ENCODE measurements at regions not wholly inside any gene's neighbourhood (a gene's known extent, or its start where the extent isn't known, plus 50 kb on each side); places are given as distances from the start of the nearest gene placed in this dataset.

DNA sequence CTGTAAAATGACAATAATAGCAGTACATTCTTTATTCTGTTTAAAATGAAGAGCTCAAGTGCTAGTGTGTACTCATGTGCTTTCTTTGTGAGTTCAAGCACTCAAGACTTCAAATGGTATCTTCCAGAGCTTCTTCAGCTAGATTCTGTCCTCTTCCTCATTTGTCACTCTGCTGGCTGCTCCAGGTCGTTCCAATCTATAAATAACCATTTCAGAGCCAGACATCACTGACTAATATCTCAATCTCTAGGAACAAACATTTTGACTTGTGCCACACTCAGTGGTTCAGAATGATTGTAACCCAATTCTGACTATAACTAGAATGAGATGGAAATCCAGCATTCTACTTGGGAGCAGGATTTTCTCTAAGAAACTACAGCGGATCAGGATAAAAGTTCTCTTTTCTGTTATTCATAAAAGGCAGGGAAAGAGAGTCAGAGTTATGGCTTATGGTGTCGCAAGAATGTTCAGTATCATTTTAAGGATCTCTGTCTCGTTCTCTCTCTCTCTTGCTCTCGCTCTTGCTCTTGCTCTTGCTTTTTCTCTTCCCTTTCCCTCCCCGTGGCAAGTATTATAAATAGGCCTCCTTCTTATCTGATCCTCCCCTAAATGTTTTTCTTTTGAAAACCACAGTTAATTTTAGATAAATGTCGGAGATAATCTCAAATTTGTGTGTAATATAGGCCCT is 116.3 kb upstream of the MAF start:
- Mint-ChIP-seq H3K36me3 (no peaks in the 10 kb centered on the region), H3K9me3 (no peaks in the 10 kb centered on the region), H3K4me3 (no peak overlapping the region), H3K27ac (no peak overlapping the region), H3K27me3 (no peaks in the 10 kb centered on the region), H3K4me1 (no peaks in the 10 kb centered on the region)
- DNase-seq (ENCODE audit: low spot score in 2 of 2) (no peak), ATAC-seq (ENCODE audit: low read depth) (no peak)

DNA sequence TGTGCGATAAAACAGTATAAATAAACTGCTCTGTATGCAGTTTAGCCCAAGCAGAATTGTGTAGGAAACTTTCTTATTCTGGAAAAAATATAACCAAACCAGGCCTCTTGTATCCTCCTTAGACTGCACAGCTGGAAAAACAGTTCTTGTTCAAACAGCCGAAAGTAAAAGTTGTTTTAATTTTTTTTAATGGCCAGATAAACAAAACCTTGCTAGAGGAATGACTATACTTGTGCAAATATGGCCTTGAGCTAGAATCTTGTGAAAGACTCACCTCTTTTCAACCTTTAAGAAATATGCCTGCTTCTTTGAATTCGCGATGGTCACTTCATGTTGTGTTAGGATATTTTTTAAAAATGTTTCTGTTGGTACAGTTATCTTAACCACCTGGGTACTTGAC is 114.5 kb upstream of the MAF start:
- ATAC-seq (ENCODE audit: low read depth) (no peak), DNase-seq (ENCODE audit: low spot score in 2 of 2) (no peak)
- no peaks in the 10 kb centered on the region for H3K9me3 Mint-ChIP-seq
- H3K27ac Mint-ChIP-seq = no peak overlapping the region
- H3K36me3 Mint-ChIP-seq = no peaks in the 10 kb centered on the region
- H3K4me1 Mint-ChIP-seq = no peaks in the 10 kb centered on the region
- no peak overlapping the region for H3K4me3 Mint-ChIP-seq
- H3K27me3 Mint-ChIP-seq = no peaks in the 10 kb centered on the region

DNA sequence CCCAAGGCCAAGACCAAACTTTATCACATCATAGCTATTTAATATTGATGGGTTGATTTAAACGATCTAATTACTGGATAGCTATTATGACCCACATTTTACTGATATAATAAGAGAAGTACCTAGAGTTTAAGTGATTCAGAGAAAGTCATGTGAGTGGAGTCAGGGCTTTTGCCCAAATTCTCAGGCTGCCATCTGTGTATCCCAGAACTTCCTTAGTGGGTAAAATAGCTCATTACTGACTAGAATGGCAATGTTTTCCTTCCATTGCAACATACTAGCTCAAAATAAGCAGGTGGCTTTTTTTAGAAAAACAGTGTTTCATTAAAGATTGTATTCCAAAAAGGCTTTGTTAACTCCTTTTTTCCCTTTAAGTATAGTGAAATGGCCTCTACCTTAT is 113.9 kb upstream of the MAF start:
- no peaks in the 10 kb centered on the region for H3K4me1 Mint-ChIP-seq
- ATAC-seq (ENCODE audit: low read depth) (no peak), DNase-seq (ENCODE audit: low spot score in 2 of 2) (no peak)
- no peaks in the 10 kb centered on the region for H3K9me3 Mint-ChIP-seq
- H3K27me3 Mint-ChIP-seq = no peaks in the 10 kb centered on the region
- no peak overlapping the region for H3K27ac Mint-ChIP-seq
- no peaks in the 10 kb centered on the region for H3K36me3 Mint-ChIP-seq
- H3K4me3 Mint-ChIP-seq = no peak overlapping the region

DNA sequence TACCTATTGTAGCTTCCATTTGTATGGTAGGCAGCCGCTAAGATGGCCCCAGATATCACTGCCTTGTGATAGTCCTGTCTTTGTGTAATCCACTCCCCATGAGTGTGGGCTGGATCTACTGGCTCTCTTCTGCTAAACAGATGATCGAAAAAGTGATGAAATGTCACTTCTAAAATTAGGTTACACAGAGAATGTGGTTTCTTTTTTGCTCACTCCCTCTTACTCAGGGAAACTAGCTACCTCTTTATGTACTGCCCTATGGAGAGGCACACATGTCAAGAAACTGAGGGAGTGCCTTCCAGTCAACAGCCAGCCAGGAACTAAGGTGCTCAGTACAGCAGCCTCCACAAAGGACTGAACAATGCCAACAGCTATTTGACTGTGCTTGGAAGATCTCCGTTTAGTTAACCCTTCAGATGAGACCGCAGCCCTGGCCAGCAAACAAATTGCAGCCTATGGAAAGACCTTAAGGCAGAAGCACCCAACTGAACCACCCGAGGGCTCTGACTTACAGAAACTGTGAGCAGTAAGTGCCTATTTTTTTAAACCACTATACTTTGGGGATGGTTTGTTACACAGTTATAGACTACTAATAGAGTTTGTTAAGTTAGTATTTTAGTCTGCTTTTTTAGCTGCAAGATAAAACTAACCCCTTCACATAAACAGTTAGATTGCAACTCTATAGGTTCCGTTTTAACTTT is 113.2 kb upstream of the MAF start:
- Mint-ChIP-seq H3K4me1 (no peaks in the 10 kb centered on the region), H3K27ac (no peak overlapping the region), H3K36me3 (no peaks in the 10 kb centered on the region), H3K9me3 (no peaks in the 10 kb centered on the region), H3K27me3 (no peaks in the 10 kb centered on the region), H3K4me3 (no peak overlapping the region)
- ATAC-seq (ENCODE audit: low read depth) = no peak
- no peak for DNase-seq (ENCODE audit: low spot score in 2 of 2)

DNA sequence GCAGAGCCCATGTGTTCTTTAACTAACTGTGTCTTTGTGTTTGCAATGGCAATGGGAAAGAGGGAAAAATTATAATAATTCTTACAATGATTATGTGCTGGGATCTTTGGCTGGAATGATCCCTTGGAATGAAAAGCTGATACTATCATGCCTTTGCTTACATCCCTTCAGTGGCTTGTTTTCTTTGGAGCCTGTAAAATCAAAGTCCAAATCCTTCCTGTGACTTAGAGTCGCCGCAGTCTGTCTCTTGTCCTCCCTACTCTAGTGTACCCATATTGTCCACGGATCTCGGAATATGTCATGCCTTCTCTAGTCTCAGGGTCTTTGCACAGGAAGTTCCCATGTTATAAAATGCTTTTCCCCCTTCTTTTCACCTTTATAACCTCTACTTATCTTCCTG is 111.7 kb upstream of the MAF start:
- ATAC-seq (ENCODE audit: low read depth) = no peak
- Mint-ChIP-seq H3K4me3 (no peak overlapping the region), H3K36me3 (no peaks in the 10 kb centered on the region), H3K27me3 (no peaks in the 10 kb centered on the region), H3K4me1 (no peaks in the 10 kb centered on the region), H3K27ac (no peak overlapping the region), H3K9me3 (no peaks in the 10 kb centered on the region)
- no peak for DNase-seq (ENCODE audit: low spot score in 2 of 2)

DNA sequence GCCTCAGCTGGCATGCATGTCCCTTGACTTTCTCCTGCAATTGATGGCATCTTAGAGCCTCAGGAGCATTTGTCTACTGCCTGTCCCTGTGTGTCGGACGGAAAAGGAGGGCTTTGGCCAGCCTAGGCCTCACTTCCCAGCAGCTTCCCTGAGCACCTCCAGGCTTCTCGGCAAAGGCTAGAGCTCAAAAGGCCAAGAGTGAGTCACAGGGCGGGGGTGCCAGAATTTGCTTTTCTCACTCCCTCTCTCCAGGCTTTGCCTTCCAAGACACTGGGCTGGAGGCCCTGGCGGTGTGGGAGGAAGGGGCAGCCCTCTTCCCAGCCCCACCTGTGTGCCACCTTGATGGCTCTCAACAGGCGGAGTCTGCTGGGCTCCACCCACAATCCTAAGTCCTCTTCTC is 107.3 kb upstream of the MAF start:
- no peaks in the 10 kb centered on the region for H3K9me3 Mint-ChIP-seq
- no peak overlapping the region for H3K27ac Mint-ChIP-seq
- H3K4me1 Mint-ChIP-seq = no peaks in the 10 kb centered on the region
- H3K36me3 Mint-ChIP-seq = no peaks in the 10 kb centered on the region
- DNase-seq (ENCODE audit: low spot score in 2 of 2) (no peak), ATAC-seq (ENCODE audit: low read depth) (no peak)
- H3K4me3 Mint-ChIP-seq = no peak overlapping the region
- peaks cover 1% of the 10 kb centered on the region for H3K27me3 Mint-ChIP-seq

DNA sequence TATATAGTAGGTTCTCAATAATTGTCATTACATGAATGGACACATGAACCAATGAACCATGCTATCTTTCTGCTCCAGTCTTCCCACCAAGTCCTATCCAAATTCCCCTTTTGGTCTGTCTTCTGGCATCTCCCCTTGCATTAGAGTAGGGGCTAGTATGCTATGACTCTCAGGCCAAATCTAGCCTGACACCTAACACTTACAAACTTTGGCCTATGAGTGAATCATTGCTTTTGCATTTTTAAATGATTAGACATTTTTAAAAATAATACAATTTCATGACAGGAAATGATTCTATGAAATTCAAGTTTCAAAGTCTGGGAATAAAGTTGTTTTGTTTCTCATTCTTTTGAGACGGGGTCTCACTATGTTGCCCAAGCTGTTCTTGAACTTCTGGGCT is 102.5 kb upstream of the MAF start:
- no peaks in the 10 kb centered on the region for H3K9me3 Mint-ChIP-seq
- H3K4me1 Mint-ChIP-seq = no peaks in the 10 kb centered on the region
- no peak for DNase-seq (ENCODE audit: low spot score in 2 of 2)

DNA sequence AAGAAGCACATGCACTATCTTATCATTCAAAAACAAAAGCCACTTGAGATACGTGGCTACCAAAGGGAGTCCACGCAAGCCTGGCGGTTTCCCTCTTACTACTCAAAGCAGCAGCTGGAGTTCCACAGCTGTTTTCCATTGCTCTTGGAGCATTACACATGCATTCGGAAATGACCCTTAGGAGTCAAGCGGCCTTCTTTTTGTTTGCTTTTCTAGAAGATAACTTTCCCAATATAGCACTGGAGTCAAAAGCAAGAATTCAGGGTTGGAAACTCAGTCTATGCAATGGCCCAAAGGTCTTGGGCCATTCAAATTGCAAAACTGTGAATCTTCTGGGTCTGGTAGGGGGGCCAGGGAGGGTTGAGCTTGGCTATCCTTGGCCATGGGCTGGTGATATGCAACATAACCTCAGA is 97.8 kb upstream of the MAF start:
- H3K27ac Mint-ChIP-seq = no peak overlapping the region
- no peak for ATAC-seq (ENCODE audit: low read depth)

More for the DNA sequence above, 102.5 kb upstream of the MAF start:
- H3K27ac Mint-ChIP-seq = no peak overlapping the region
- H3K4me3 Mint-ChIP-seq = no peak overlapping the region
- no peaks in the 10 kb centered on the region for H3K36me3 Mint-ChIP-seq
- ATAC-seq (ENCODE audit: low read depth) = no peak
- peaks cover 2% of the 10 kb centered on the region for H3K27me3 Mint-ChIP-seq

DNA sequence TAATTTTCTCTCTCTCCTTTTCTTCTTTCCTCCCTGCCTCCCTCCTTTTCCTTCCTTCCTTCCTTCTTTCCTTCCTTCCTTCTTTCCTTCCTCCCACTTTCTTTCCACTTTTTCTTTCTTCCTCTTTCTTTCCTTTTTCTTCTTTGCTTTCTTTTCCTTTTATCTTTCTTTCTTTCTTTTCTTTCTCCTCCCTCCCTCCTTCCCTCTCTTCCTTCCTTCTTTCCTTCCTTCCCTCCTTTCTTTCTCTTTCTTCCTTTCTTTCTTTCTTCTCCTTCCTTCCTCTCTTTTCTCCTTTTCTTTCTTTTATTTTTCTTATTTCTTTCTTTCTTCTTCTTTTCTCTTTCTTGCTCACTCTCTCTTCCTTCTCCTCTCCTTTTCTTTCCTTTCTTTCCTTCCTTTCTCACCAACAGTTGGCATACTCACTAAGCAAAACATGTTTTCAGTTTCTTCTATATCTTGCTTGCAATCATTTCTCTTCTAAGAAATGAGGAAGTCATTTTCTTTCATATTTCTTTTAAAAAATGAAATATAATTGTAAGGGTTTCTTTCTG is 97.1 kb upstream of the MAF start:
- ATAC-seq (ENCODE audit: low read depth) (no peak), DNase-seq (ENCODE audit: low spot score in 2 of 2) (no peak)
- H3K4me3 Mint-ChIP-seq = no peak overlapping the region
- H3K4me1 Mint-ChIP-seq = no peaks in the 10 kb centered on the region
- H3K9me3 Mint-ChIP-seq = peaks cover 12% of the 10 kb centered on the region
- no peak overlapping the region for H3K27ac Mint-ChIP-seq
- no peaks in the 10 kb centered on the region for H3K27me3 Mint-ChIP-seq
- H3K36me3 Mint-ChIP-seq = peaks cover 4% of the 10 kb centered on the region

More for the DNA sequence above, 97.8 kb upstream of the MAF start:
- no peak for DNase-seq (ENCODE audit: low spot score in 2 of 2)
- Mint-ChIP-seq H3K27me3 (peaks cover 2% of the 10 kb centered on the region), H3K4me3 (no peak overlapping the region), H3K9me3 (peaks cover 12% of the 10 kb centered on the region), H3K4me1 (no peaks in the 10 kb centered on the region), H3K36me3 (peaks cover 4% of the 10 kb centered on the region)

DNA sequence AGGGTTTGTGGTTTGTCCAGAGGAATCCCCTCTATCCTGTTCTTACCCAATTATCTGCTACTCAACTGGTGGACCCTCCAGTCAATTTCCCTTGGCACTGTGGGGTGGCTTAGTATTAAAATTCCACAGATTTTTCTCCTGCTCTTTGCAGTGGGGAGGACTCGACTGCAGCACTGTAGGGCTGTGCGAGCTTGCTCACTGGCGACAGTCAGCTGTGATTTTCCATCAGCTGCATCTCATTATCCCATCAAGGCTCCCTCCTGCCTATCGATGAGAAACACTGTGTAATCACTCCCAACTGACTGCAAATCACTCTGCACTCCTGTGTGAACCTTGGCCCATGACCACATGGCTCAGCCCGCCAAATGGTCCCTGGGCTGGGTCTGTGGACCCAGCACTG is 90.5 kb upstream of the MAF start:
- DNase-seq (ENCODE audit: low spot score in 2 of 2) = no peak
- Mint-ChIP-seq H3K36me3 (no peaks in the 10 kb centered on the region), H3K27me3 (peaks cover 4% of the 10 kb centered on the region), H3K4me1 (no peaks in the 10 kb centered on the region), H3K4me3 (no peak overlapping the region), H3K27ac (no peak overlapping the region), H3K9me3 (peaks cover 7% of the 10 kb centered on the region)
- no peak for ATAC-seq (ENCODE audit: low read depth)

DNA sequence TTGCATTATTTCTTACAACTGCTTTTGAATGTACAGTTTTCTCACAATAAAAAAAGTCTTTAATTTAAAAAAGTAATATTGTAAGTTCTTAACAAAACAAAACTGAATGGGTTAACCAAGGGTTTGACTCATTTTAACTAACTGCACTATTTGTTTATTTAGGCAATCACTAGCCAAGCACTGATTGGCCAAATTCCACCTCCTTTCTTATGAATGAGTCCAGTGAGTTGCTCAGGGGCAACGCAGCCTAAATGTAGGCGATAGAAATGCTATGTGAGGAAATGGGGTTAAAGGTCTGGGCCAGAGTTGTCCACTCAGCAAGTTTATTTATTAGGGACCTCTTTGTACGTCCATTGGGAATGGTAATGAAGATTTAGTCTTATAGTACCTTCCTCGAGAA is 89.6 kb upstream of the MAF start:
- Mint-ChIP-seq H3K27ac (no peak overlapping the region), H3K9me3 (peaks cover 7% of the 10 kb centered on the region), H3K4me1 (no peaks in the 10 kb centered on the region), H3K27me3 (peaks cover 6% of the 10 kb centered on the region), H3K4me3 (no peak overlapping the region), H3K36me3 (no peaks in the 10 kb centered on the region)
- DNase-seq (ENCODE audit: low spot score in 2 of 2) (no peak), ATAC-seq (ENCODE audit: low read depth) (no peak)

DNA sequence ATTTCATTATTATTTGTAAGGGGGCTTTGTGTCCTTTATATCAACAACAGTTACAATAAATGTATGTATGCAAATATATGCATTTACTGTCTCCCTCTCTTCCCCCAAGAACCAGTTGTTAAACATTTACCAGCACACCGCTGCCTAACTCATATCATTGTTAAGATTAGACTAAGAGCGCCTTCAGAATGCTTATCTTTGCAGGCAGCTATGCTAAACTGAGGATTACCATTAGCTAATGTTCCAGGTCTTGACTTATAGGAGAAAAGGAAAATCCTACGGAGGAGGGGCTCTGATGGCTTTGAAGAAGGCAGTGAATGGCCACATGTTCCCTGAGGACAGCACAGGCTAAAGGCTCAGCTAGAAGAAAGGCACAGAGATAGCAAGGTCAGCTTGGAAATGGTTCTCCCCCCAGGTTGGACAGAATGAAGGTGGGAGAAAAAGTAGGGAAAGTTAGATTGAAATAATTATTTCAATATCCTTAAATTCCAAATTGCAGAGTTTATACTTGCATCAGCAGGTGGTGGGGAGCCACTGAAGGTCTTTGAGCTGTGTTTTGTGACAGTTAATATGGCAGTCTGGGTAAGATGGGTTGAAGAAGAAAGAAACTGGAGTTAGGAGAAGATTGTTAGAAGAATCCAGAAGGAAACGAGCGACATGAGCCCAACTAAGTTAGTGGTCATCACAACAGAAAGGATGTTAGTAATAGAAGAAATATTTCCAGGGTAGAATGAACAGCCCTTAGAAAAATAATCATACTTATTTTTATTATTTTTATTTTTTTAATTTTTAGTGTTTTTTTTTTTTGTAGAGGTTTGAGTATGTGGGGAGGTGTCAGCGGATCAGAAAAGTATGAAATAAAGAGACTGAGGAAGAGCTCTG is 87.0 kb upstream of the MAF start:
- H3K36me3 Mint-ChIP-seq = no peaks in the 10 kb centered on the region
- no peak overlapping the region for H3K4me3 Mint-ChIP-seq
- ATAC-seq (ENCODE audit: low read depth) (no peak), DNase-seq (ENCODE audit: low spot score in 2 of 2) (no peak)
- H3K27ac Mint-ChIP-seq = no peak overlapping the region
- H3K4me1 Mint-ChIP-seq = no peaks in the 10 kb centered on the region
- no peaks in the 10 kb centered on the region for H3K9me3 Mint-ChIP-seq
- H3K27me3 Mint-ChIP-seq = peaks cover 6% of the 10 kb centered on the region

DNA sequence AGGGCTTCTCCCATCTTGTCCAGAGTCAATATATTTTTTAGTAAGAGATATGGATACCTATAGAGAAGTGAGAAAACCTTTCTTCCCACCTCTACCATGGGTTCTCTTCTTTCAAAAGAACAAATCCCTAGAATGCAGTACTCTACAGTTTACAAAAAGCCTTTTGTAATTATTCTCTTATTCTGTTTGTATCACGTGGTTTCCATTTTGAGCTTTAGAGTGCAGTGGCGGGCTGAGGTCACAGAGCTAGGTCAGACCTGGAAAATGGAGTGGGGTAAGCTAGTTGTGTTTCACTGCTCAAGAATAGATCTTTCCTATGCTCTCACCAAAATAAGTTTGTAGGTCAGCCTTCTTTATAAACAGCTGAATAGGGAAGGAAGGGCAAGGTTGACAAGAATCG is 85.3 kb upstream of the MAF start:
- H3K36me3 Mint-ChIP-seq = no peaks in the 10 kb centered on the region
- H3K9me3 Mint-ChIP-seq = no peaks in the 10 kb centered on the region
- ATAC-seq (ENCODE audit: low read depth) = no peak
- H3K27ac Mint-ChIP-seq = no peak overlapping the region
- H3K27me3 Mint-ChIP-seq = peaks cover 6% of the 10 kb centered on the region
- no peaks in the 10 kb centered on the region for H3K4me1 Mint-ChIP-seq
- DNase-seq (ENCODE audit: low spot score in 2 of 2) = no peak
- no peak overlapping the region for H3K4me3 Mint-ChIP-seq

DNA sequence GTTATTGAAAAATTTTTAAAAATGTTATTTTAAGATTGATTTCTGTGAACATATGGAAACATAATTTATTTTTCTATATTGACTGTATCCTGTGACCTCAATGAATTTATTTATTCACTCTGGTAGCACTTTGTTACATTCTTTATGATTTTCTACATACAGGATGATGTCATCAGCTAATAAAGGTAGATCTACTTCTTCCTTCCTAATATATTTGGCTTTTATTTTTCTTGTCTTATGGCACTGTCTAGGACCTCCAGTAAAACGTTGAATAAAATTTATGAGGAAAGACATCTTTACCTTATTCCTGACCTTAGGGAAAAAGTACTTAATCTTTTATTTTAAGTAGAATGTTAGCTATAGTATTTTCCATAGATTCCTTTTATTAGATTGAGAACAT is 78.8 kb upstream of the MAF start:
- Mint-ChIP-seq H3K9me3 (no peaks in the 10 kb centered on the region), H3K27ac (no peak overlapping the region), H3K4me1 (no peaks in the 10 kb centered on the region), H3K4me3 (no peak overlapping the region), H3K27me3 (peaks cover 2% of the 10 kb centered on the region), H3K36me3 (no peaks in the 10 kb centered on the region)
- no peak for DNase-seq (ENCODE audit: low spot score in 2 of 2)
- no peak for ATAC-seq (ENCODE audit: low read depth)

Measured in memory B cell (primary cell).